GM21390 (cell line): ENCODE measurements at regions not wholly inside any gene's neighbourhood (a gene's known extent, or its start where the extent isn't known, plus 50 kb on each side); places are given as distances from the start of the nearest gene placed in this dataset.

Experiments used
- ATAC-seq: cut with Tn5 transposase; IDR thresholded peaks from one replicate; pipeline ENCODE4 v1.9.1; 2021; ENCODE audit not compliant: unreplicated experiment

DNA sequence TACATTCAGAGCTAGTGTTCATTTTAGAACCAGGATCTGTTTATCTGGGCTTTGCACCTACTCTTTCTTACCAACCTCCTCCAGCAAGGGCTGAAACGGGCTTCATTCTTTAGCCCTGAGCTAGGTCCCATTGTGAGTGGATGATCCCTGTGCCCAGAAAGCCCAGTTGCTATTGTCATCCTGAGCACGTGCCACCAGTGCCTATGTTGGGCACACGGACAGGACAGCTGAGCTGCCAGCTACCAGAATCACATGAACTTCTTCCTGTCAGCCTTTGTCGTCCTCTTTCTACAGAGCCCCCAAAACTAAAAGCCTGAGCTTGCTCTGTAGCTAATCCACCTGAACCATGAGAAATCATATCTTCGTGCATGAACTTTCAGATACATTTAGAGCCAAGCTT is 74.4 kb upstream of the NTM start:
- no peak for ATAC-seq

GRCh38 chr11:131297441-131297840 is 73.0 kb upstream of the NTM start:
- no peak for ATAC-seq

- no peak for ATAC-seq
Observed at GRCh38 chr11:131299598-131300438, 70.6 kb upstream of the NTM start.

DNA sequence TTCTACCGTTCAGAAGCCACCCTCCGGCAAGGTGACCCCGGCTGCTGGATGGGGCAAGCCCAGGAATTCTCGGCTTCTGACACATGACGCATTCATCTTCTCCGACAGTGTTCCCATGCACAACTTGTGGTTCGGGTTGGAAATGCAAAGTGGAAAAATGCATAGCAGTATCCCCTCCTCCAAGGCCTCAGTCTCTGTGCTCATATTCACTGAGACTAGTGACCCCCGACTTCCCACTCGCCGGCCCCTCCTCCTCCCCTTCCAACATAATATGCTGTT is 70.0 kb upstream of the NTM start:
- ATAC-seq, result no peak

- no peak for ATAC-seq
Observed at GRCh38 chr11:131301306-131301705, 69.1 kb upstream of the NTM start.

DNA sequence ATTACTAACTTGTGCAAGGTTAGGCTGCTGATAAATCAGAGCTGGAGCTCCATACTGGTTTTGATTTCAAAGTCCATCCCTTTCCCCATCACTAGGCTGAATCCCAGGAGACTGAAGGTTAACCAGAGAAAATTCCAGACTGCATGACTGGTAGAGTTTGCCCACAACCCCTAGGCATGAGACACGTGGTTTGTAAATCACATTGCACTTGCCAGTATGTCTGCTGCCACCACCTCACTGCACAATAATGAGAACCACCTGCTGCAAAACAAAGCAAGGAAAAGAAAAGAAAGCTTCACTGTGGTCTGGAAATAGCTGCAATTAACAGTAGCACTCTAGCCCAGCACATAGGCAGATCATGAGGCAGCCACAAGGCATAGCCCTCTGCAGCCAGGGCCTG is 67.6 kb upstream of the NTM start:
- no peak for ATAC-seq

- ATAC-seq, result no peak
Observed at GRCh38 chr11:131303611-131304119, 66.8 kb upstream of the NTM start.

GRCh38 chr11:131305005-131305404 is 65.4 kb upstream of the NTM start:
- no peak for ATAC-seq

DNA sequence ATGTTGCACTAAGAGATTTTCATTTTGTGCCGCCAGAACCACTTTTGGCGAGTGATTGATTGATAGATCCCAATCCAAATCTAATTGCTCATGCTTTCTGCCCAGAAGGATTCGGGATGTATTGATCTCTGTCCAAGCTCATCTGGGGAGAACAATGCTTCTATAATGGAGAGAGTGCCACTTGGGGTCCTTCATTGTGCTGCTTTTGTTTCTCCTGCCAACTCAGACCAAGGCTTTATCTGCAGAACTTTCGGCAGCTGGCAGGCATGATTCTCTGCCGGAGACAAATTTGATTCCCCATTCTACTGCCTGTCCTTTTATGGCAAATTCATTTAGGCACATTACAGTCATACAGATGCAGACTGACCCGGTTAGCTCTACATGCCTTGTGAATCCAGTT is 62.9 kb upstream of the NTM start:
- ATAC-seq, result no peak

GRCh38 chr11:131309776-131310175 is 60.6 kb upstream of the NTM start:
- no peak for ATAC-seq

- ATAC-seq, result no peak
Observed at GRCh38 chr11:131311776-131312514, 58.5 kb upstream of the NTM start.
